Tibial artery (tissue), 4 donors: ENCODE measurements at regions not wholly inside any gene's neighbourhood (a gene's known extent, or its start where the extent isn't known, plus 50 kb on each side); places are given as distances from the start of the nearest gene placed in this dataset.

Experiments used
- DNase-seq, 2 donors: peaks; one replicate each; pipeline ENCODE4 v3.0.0-alpha.2; 2019
- H3K27ac ChIP-seq, 2 donors: fragments of 200-600 bp; sonication (generic) in 1 of 2; 1 replicate in 1 of 2; 2 replicates in 1 of 2; pipeline ENCODE4 v1.5.1; 2018 to 2019; ENCODE audit warnings: mild to moderate bottlenecking in 1 of 2
- H3K27me3 ChIP-seq, 2 donors: fragments of 200-600 bp; sonication (generic) in 1 of 2; one replicate each; pipeline versions ENCODE4 v1.5.1 to v1.6.0; 2016 to 2019
- H3K36me3 ChIP-seq, 3 donors: fragments of 200-600 bp; sonication (generic) in 2 of 3; one replicate each; pipeline ENCODE4 v1.5.1; 2016 to 2019; ENCODE audit warnings: mild to moderate bottlenecking in 2 of 3
- H3K4me1 ChIP-seq, 4 donors: fragments of 200-600 bp; sonication (generic) in 2 of 4; 1 replicate in 3 of 4; 2 replicates in 1 of 4; pipeline ENCODE4 v1.5.1; 2016 to 2019
- H3K4me3 ChIP-seq, 2 donors: fragments of 200-600 bp; sonication (generic) in 1 of 2; 1 replicate in 1 of 2; 2 replicates in 1 of 2; pipeline ENCODE4 v1.5.1; 2018 to 2019; ENCODE audit warnings: mild to moderate bottlenecking in 2 of 2
- H3K9me3 ChIP-seq, 3 donors: fragments of 200-600 bp; sonication (generic) in 1 of 3; one replicate each; pipeline ENCODE4 v1.5.1; 2016 to 2019
- intact Hi-C: fragments of 100-400 bp; cut with DNase I; formaldehyde crosslinking; loops from one replicate; pipeline ENCODE4 v1.15.0; 2023; ENCODE audit warnings: low total_unique reads
- TF ChIP-seq, protein P1 (sequence below), 2 experiments: fragments of 200-600 bp in 1 of 2; fragments of 450-650 bp in 1 of 2; IDR thresholded peaks; one replicate each; pipeline ENCODE4 v1.5.1; 2017 to 2019; ENCODE audit warnings: antibody characterized with exemption in 2 of 2, mild to moderate bottlenecking in 1 of 2, moderate library complexity in 1 of 2

DNA sequence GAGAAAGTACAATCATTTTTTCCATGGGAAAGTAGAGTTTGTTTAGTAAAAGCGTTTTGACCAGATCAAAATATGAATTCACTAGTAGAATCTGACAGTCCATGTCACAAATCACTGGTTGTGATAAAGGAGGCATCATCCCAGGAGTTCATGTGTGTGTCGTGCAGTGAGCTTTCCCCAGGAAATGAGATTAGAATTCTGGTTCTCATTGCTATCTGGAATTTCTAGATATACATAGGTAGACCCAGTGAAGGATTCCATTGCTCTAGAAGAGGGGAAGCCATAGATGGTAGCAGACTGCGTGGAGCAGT lies 206.6 kb downstream of the NCK2 start:
- no peak overlapping the region for H3K4me3 ChIP-seq
- intact Hi-C loops = no loop called here
- no peak overlapping the region for H3K27ac ChIP-seq
- no peak for DNase-seq
- H3K9me3 ChIP-seq = no peaks in the 10 kb centered on the region
- H3K27me3 ChIP-seq = no peaks in the 10 kb centered on the region
- H3K4me1 ChIP-seq = no peaks in the 10 kb centered on the region
- TF ChIP-seq, protein P1, sequence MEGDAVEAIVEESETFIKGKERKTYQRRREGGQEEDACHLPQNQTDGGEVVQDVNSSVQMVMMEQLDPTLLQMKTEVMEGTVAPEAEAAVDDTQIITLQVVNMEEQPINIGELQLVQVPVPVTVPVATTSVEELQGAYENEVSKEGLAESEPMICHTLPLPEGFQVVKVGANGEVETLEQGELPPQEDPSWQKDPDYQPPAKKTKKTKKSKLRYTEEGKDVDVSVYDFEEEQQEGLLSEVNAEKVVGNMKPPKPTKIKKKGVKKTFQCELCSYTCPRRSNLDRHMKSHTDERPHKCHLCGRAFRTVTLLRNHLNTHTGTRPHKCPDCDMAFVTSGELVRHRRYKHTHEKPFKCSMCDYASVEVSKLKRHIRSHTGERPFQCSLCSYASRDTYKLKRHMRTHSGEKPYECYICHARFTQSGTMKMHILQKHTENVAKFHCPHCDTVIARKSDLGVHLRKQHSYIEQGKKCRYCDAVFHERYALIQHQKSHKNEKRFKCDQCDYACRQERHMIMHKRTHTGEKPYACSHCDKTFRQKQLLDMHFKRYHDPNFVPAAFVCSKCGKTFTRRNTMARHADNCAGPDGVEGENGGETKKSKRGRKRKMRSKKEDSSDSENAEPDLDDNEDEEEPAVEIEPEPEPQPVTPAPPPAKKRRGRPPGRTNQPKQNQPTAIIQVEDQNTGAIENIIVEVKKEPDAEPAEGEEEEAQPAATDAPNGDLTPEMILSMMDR (IDR thresholded peaks at IDR 0.05) = no peak
- no peaks in the 10 kb centered on the region for H3K36me3 ChIP-seq

DNA sequence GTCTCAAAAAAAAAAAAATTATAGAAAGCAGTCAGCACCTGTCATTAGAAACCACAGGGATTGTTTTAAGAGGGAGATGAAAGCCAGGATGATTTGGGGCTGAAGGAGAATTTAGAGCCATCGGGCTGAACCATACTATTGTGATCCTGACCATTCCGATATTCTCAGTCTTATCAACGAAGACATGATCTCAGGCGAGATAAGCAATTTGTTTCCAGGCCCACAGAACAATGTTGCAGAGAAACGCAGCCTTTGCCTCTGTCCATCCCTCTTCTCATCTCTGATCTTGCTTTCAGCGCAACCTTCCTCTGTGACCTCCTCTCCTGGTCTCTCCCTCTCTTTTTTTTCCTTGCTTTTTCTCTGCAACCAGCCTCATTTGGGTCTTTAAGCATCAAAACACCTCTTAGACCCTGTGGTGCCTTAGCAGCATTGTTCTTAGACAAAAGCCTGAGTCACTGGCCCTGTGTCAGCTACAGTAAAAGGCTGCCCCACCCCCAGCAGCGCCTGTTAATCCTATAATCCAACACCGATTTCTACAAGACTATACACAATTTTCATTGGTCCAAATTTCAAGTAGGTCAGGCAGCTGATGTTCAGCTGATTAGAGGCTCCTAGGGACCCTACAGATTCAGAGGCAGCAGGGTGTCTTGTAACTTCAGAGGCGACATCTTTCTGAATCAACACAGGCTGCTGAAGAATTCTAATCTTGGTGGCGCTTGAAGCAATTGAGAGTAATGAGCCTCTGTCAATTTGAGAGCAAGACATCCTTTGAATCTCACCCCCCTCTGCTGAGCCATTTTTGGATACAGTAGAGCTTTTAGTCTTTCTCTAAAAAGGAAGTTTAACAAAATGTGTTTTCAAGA lies 206.0 kb downstream of the NCK2 start:
- no peak for DNase-seq
- H3K9me3 ChIP-seq = no peaks in the 10 kb centered on the region
- H3K27me3 ChIP-seq = no peaks in the 10 kb centered on the region
- H3K36me3 ChIP-seq = no peaks in the 10 kb centered on the region
- TF ChIP-seq, protein P1 (IDR thresholded peaks at IDR 0.05) = no peak
- no peak overlapping the region for H3K27ac ChIP-seq
- intact Hi-C loops = no loop called here
- no peak overlapping the region for H3K4me3 ChIP-seq
- H3K4me1 ChIP-seq = no peaks in the 10 kb centered on the region

- Histone ChIP-seq H3K4me1 (no peaks in the 10 kb centered on the region), H3K4me3 (no peak overlapping the region), H3K9me3 (no peaks in the 10 kb centered on the region), H3K27me3 (no peaks in the 10 kb centered on the region), H3K36me3 (no peaks in the 10 kb centered on the region), H3K27ac (no peak overlapping the region)
- intact Hi-C loops = no loop called here
- TF ChIP-seq, protein P1 (IDR thresholded peaks at IDR 0.05) = no peak
- DNase-seq = no peak
Measured at GRCh38 chr2:105943977-105944376, 199.3 kb downstream of the NCK2 start.
